GM12878 (cell line): ENCODE measurements at regions not wholly inside any gene's neighbourhood (a gene's known extent, or its start where the extent isn't known, plus 50 kb on each side); places are given as distances from the start of the nearest gene placed in this dataset.

Experiments
- ATAC-seq: fragments of 200-7000 bp; cut with Tn5 transposase; 3 replicates; pipeline ENCODE4 v1.9.1; 2020; ENCODE audit warnings: mild to moderate bottlenecking, moderate library complexity
- BruUV-seq: library from RNA; stranded (reverse); fragments of 400-500 nt; replicated peaks from 2 replicates; lab custom pipeline; 2021; lab: Mats Ljungman, UMichigan
- CTCF ChIA-PET: fragments of 300-600 bp; sonication (Branson Sonifier 250); formaldehyde crosslinking; extraction: SDS; loops from one replicate; lab custom pipeline; 2021; ENCODE audit warnings: inconsistent platforms; lab: Yijun Ruan, JAX
- POLR2A ChIA-PET: fragments of 350-600 bp; formaldehyde crosslinking; extraction: SDS; loops from one replicate; lab custom pipeline; 2021; ENCODE audit warnings: inconsistent platforms; lab: Charles Lee
- RAD21 ChIA-PET: fragments of 300-600 bp; sonication (Branson Sonifier 250); formaldehyde crosslinking; loops from one replicate; lab custom pipeline; 2023; ENCODE audit warnings: antibody characterized with exemption; ENCODE audit not compliant: unreplicated experiment; lab: Charles Lee
- SMC1A ChIA-PET: fragments of 300-600 bp; sonication (Branson Sonifier 250); formaldehyde crosslinking; loops from one replicate; lab custom pipeline; 2023; ENCODE audit not compliant: unreplicated experiment, uncharacterized antibody; lab: Charles Lee
- DNase-seq: peaks from one replicate; pipeline ENCODE4 v3.0.0-alpha.2; 2011; ENCODE audit warnings: low read depth, low spot score
- FAIRE-seq: peaks from 3 replicates; lab custom pipeline; 2011; peaks lifted over from hg19 to GRCh38; lab: Jason Lieb, UNC
- H2AFZ ChIP-seq: 2 replicates; pipeline ENCODE4 v1.6.0; 2011; ENCODE audit warnings: low read depth, low read length, control low read depth; ENCODE audit not compliant: control insufficient read depth
- H3K27ac ChIP-seq: 2 replicates; pipeline ENCODE4 v1.5.1; 2011; ENCODE audit warnings: control low read depth; ENCODE audit not compliant: control insufficient read depth, insufficient read depth
- H3K27me3 ChIP-seq, 2 experiments: replicated peaks in 1 of 2; 2 replicates each; pipeline versions ENCODE4 v1.6.0 to v1.6.1; 2011; ENCODE audit warnings: low read length in 1 of 2; ENCODE audit not compliant: control insufficient read depth in 2 of 2, insufficient read depth in 2 of 2
- H3K36me3 ChIP-seq, 2 experiments: 2 replicates each; pipeline ENCODE4 v1.5.1; 2011; ENCODE audit warnings: low read length in 1 of 2; ENCODE audit not compliant: control insufficient read depth in 2 of 2, insufficient read depth in 2 of 2
- H3K4me1 ChIP-seq: 2 replicates; pipeline ENCODE4 v1.6.1; 2011; ENCODE audit warnings: mild to moderate bottlenecking, low read length, moderate library complexity, mixed read lengths; ENCODE audit not compliant: control insufficient read depth, insufficient read depth
- H3K4me2 ChIP-seq: 2 replicates; pipeline ENCODE4 v1.6.0; 2011; ENCODE audit warnings: control low read depth; ENCODE audit not compliant: control insufficient read depth, insufficient read depth
- H3K4me3 ChIP-seq: fragments of 200-600 bp; sonication (generic); 2 replicates; pipeline ENCODE4 v1.5.1; 2016
- H3K79me2 ChIP-seq: 2 replicates; pipeline ENCODE4 v1.6.0; 2011; ENCODE audit warnings: low read length; ENCODE audit not compliant: control insufficient read depth, insufficient read depth
- H3K9ac ChIP-seq: 2 replicates; pipeline ENCODE4 v1.8.0; 2011; ENCODE audit warnings: low read length, control low read depth, mixed read lengths; ENCODE audit not compliant: control insufficient read depth, insufficient read depth
- H3K9me3 ChIP-seq: replicated peaks from 3 replicates; pipeline ENCODE4 v1.5.1; 2011; ENCODE audit warnings: mild to moderate bottlenecking, low read length; ENCODE audit not compliant: control insufficient read depth, insufficient read depth
- H4K20me1 ChIP-seq: 2 replicates; pipeline ENCODE4 v1.6.0; 2011; ENCODE audit not compliant: control insufficient read depth, insufficient read depth
- BRCA1 ChIP-seq: IDR thresholded peaks from 2 replicates; pipeline ENCODE4 v1.6.1; 2011; ENCODE audit warnings: low read depth, low read length, improper control_type of control experiment
- CHD4 ChIP-seq: fragments of 200-600 bp; sonication (generic); IDR thresholded peaks from 2 replicates; pipeline ENCODE4 v1.6.1; 2016; ENCODE audit warnings: mild to moderate bottlenecking
- CREM ChIP-seq: IDR thresholded peaks from 2 replicates; pipeline ENCODE4 v1.6.1; 2014; ENCODE audit warnings: antibody characterized with exemption, low read depth
- GABPA ChIP-seq: IDR thresholded peaks from 2 replicates; pipeline ENCODE4 v1.6.1; 2014; ENCODE audit warnings: antibody characterized with exemption, low read depth, mild to moderate bottlenecking, inconsistent platforms
- IRF4 ChIP-seq: IDR thresholded peaks from 2 replicates; pipeline ENCODE4 v1.6.1; 2011; ENCODE audit warnings: low read depth, low read length
- NR2C1 ChIP-seq: fragments of 450-650 bp; IDR thresholded peaks from 2 replicates; pipeline ENCODE4 v1.6.1; 2017; ENCODE audit warnings: antibody characterized with exemption, mild to moderate bottlenecking, moderate library complexity
- NRF1 ChIP-seq: conservative IDR thresholded peaks from 2 replicates; pipeline ENCODE4 v1.6.1; 2011; ENCODE audit warnings: mild to moderate bottlenecking, low read depth, low read length, improper control_type of control experiment
- PAX8 ChIP-seq: fragments of 450-650 bp; IDR thresholded peaks from 2 replicates; pipeline ENCODE4 v1.6.1; 2017; ENCODE audit warnings: mild to moderate bottlenecking, moderate library complexity
- POLR2A ChIP-seq: IDR thresholded peaks from 2 replicates; pipeline ENCODE4 v1.6.1; 2011; ENCODE audit warnings: low read depth, mild to moderate bottlenecking, low read length
- POLR2AphosphoS2 ChIP-seq: IDR thresholded peaks from 2 replicates; pipeline ENCODE4 v1.6.1; 2011; ENCODE audit warnings: low read depth, mild to moderate bottlenecking, low read length, improper control_type of control experiment, moderate library complexity
- RB1 ChIP-seq: fragments of 450-650 bp; formaldehyde crosslinking; IDR thresholded peaks from 2 replicates; pipeline ENCODE4 v1.6.1; 2017; ENCODE audit warnings: mild to moderate bottlenecking, borderline replicate concordance
- SIN3A ChIP-seq: IDR thresholded peaks from 2 replicates; pipeline ENCODE4 v1.6.1; 2012; ENCODE audit warnings: low read depth, low read length, improper control_type of control experiment
- YY1 ChIP-seq: IDR thresholded peaks from 2 replicates; pipeline ENCODE4 v1.6.1; 2011; ENCODE audit warnings: low read depth, mild to moderate bottlenecking, low read length
- ZNF24 ChIP-seq: fragments of 450-650 bp; IDR thresholded peaks from 2 replicates; pipeline ENCODE4 v1.6.1; 2017; ENCODE audit warnings: antibody characterized with exemption, mild to moderate bottlenecking
- WGBS: methylation state at CpG from one replicate; pipeline ENCODE4 v1.1.6; 2016; ENCODE audit warnings: low lambda C conversion rate; ENCODE audit not compliant: insufficient replicate concordance, insufficient coverage; ENCODE audit errors: missing lambda C conversion rate; 5-methylcytosine and 5-hydroxymethylcytosine counted together
- in situ Hi-C: fragments of 300-500 bp; cut with MboI; formaldehyde crosslinking; loops from 9 replicates; pipeline ENCODE4 v1.14.3; 2018; ENCODE audit warnings: mixed read lengths
- intact Hi-C: fragments of 100-400 bp; cut with micrococcal nuclease; formaldehyde crosslinking; loops from one replicate; pipeline ENCODE4 v1.14.2; 2022; ENCODE audit not compliant: unreplicated experiment
- TF ChIP-seq, protein P1 (sequence below): fragments of 450-650 bp; IDR thresholded peaks from 2 replicates; pipeline ENCODE4 v1.6.1; 2017; ENCODE audit warnings: mild to moderate bottlenecking, moderate library complexity
- TF ChIP-seq, protein P2 (sequence below): IDR thresholded peaks from 2 replicates; pipeline ENCODE4 v1.6.1; 2012; ENCODE audit warnings: low read depth, low read length, improper control_type of control experiment

DNA sequence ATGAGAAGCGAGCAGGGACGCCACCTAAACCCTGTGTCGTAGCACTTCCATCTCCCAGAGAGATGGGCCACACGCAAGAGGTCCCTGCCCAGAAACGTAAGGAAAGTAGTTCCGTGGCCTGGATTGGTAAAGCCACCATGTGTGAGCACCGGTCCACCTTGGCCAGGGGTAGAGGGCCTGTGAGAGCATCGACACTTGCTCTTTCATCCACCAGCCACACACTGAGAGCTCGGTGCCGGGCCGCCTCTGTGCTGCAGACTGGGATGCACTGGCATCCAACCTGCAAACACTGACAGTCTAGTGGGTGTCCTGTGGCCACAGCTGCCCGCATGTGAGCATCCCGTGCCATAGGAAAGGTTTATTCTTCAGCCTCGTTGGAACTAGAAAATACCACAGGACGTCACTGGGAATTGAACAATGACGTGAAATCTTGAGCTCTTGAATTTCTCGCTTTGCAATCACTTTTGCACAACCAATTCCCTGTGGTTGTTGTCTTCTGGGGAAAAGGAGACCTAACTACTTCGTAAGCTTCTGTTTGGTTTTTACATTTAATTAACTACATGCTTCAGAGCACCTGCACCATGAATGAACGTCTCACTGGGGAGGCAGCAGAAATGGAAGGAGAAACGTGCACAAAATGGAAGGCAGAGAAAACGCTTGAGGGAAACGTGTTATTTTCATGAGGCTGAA lies 212.0 kb upstream of the RAB6C start (continued):
- TF ChIP-seq, protein P1, sequence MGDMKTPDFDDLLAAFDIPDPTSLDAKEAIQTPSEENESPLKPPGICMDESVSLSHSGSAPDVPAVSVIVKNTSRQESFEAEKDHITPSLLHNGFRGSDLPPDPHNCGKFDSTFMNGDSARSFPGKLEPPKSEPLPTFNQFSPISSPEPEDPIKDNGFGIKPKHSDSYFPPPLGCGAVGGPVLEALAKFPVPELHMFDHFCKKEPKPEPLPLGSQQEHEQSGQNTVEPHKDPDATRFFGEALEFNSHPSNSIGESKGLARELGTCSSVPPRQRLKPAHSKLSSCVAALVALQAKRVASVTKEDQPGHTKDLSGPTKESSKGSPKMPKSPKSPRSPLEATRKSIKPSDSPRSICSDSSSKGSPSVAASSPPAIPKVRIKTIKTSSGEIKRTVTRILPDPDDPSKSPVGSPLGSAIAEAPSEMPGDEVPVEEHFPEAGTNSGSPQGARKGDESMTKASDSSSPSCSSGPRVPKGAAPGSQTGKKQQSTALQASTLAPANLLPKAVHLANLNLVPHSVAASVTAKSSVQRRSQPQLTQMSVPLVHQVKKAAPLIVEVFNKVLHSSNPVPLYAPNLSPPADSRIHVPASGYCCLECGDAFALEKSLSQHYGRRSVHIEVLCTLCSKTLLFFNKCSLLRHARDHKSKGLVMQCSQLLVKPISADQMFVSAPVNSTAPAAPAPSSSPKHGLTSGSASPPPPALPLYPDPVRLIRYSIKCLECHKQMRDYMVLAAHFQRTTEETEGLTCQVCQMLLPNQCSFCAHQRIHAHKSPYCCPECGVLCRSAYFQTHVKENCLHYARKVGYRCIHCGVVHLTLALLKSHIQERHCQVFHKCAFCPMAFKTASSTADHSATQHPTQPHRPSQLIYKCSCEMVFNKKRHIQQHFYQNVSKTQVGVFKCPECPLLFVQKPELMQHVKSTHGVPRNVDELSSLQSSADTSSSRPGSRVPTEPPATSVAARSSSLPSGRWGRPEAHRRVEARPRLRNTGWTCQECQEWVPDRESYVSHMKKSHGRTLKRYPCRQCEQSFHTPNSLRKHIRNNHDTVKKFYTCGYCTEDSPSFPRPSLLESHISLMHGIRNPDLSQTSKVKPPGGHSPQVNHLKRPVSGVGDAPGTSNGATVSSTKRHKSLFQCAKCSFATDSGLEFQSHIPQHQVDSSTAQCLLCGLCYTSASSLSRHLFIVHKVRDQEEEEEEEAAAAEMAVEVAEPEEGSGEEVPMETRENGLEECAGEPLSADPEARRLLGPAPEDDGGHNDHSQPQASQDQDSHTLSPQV: no peak
- no peak for TF ChIP-seq SIN3A
- TF ChIP-seq, protein P2, sequence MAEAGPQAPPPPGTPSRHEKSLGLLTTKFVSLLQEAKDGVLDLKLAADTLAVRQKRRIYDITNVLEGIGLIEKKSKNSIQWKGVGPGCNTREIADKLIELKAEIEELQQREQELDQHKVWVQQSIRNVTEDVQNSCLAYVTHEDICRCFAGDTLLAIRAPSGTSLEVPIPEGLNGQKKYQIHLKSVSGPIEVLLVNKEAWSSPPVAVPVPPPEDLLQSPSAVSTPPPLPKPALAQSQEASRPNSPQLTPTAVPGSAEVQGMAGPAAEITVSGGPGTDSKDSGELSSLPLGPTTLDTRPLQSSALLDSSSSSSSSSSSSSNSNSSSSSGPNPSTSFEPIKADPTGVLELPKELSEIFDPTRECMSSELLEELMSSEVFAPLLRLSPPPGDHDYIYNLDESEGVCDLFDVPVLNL: no peak
- TF ChIP-seq ZNF24: no peak
- TF ChIP-seq NR2C1: no peak
- no peak for TF ChIP-seq BRCA1
- TF ChIP-seq, all 136 proteins: peak for 0

DNA sequence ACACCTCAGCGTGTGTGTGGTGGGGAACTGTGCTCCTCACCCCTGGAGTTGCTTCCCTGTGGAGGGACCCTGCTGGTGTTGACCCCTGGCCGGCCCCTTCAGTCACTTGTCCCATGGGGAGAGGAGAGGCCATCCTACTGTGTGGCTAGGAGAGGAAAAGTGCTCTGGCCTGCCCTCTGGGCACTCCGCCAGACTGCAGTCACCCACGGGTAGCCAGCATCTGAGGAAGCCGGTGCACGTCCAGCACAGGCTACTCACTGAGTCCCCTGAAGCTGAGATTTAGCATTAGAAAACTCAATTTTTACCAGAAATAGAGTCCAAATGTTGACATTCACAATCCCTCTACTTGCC lies 211.5 kb upstream of the RAB6C start:
- POLR2A ChIA-PET: no interaction called here
- Histone ChIP-seq H3K79me2 (no peaks in the 10 kb centered on the region), H3K36me3 (no peaks in the 10 kb centered on the region), H3K27ac (no peak overlapping the region), H2AFZ (no peak overlapping the region), H3K4me3 (no peak overlapping the region), H3K9ac (no peak overlapping the region), H3K4me2 (no peak overlapping the region), H3K9me3 (no peaks in the 10 kb centered on the region), H4K20me1 (no peaks in the 10 kb centered on the region), H3K27me3 (no peaks in the 10 kb centered on the region; a peak in 2 of 4 replicates), H3K4me1 (no peaks in the 10 kb centered on the region)
- no TSS peak for BruUV-seq
- intact Hi-C loops: no loop called here
- ATAC-seq (no peak), DNase-seq (no peak), FAIRE-seq (no peak)
- WGBS: 36% methylated on average over 6 of the region's 6 CpGs
- in situ Hi-C loops: no loop called here
- SMC1A ChIA-PET: no interaction called here
- RAD21 ChIA-PET: no interaction called here
- CTCF ChIA-PET: interaction anchor here (0.6 kb wide), 1 partner anchor 45 kb away, joined by 3 read pairs; no protein-coding TSS in a partner anchor
- TF ChIP-seq GABPA: no peak
- no peak for TF ChIP-seq PAX8
- no peak for TF ChIP-seq RB1
- TF ChIP-seq IRF4: no peak
- no peak for TF ChIP-seq POLR2AphosphoS2
- TF ChIP-seq YY1: no peak
- no peak for TF ChIP-seq CREM
- no peak for TF ChIP-seq CHD4
- TF ChIP-seq, protein P1: no peak
- no peak for TF ChIP-seq POLR2A
- TF ChIP-seq NRF1: no peak
